Spleen (tissue), 7 donors: ENCODE measurements at regions not wholly inside any gene's neighbourhood (a gene's known extent, or its start where the extent isn't known, plus 50 kb on each side); places are given as distances from the start of the nearest gene placed in this dataset.

Experiments used
- POLR2A ChIP-seq, 3 donors: fragments of 450-650 bp; IDR thresholded peaks; one replicate each; pipeline ENCODE4 v1.5.1; 2017; ENCODE audit warnings: antibody characterized with exemption in 3 of 3, mild to moderate bottlenecking in 1 of 3
- POLR2AphosphoS5 ChIP-seq, 3 donors: sonication (generic); formaldehyde crosslinking; IDR thresholded peaks; one replicate each; pipeline ENCODE4 v1.5.1; 2017; ENCODE audit warnings: antibody characterized with exemption in 3 of 3
- TF ChIP-seq, protein P1 (sequence below), 11 experiments: fragments of 200-600 bp in 7 of 11; fragments of 450-650 bp in 4 of 11; sonication (generic) in 4 of 11; IDR thresholded peaks in 8 of 11; conservative IDR thresholded peaks in 3 of 11; 1 replicate in 7 of 11; 2 replicates in 4 of 11; pipeline versions ENCODE4 v1.4.0 to v1.8.0; 2016 to 2021; ENCODE audit warnings: antibody characterized with exemption in 11 of 11, inconsistent platforms in 4 of 11, mild to moderate bottlenecking in 1 of 11
- donor health status: DM: no; HTN: no; CAD: no; lungs with moderate emphysema.
- donor health status: DM: no; HTN: no; CAD: no.
- donor health status: DM: no; HTN: no; CAD: no.

DNA sequence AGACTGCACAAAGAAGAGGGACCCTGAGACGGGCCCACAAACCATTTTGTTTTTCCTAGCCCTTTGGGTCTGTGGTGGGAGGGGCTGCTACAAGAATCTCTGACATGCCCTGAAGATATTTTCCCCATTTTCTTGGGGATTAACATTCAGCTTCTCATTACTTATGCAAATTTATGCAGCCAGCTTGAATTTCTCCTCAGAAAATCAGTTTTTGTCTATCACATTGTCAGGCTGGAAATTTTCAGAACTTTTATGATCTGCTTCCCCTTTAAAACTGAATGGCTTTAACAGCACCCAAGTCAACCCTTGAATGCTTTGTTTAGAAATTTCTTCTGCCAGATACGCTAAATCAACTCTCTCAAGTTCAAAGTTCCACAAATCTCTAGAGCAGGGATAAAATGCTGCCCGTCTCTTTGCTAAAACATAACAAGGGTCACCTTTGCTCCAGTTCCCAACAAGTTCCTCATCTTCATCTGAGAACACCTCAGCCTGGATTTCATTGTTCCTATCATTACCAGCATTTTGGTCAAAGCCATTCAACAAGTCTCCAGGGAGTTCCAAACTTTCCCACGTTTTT is 560.0 kb upstream of the KCND2 start:
- TF ChIP-seq, protein P1, sequence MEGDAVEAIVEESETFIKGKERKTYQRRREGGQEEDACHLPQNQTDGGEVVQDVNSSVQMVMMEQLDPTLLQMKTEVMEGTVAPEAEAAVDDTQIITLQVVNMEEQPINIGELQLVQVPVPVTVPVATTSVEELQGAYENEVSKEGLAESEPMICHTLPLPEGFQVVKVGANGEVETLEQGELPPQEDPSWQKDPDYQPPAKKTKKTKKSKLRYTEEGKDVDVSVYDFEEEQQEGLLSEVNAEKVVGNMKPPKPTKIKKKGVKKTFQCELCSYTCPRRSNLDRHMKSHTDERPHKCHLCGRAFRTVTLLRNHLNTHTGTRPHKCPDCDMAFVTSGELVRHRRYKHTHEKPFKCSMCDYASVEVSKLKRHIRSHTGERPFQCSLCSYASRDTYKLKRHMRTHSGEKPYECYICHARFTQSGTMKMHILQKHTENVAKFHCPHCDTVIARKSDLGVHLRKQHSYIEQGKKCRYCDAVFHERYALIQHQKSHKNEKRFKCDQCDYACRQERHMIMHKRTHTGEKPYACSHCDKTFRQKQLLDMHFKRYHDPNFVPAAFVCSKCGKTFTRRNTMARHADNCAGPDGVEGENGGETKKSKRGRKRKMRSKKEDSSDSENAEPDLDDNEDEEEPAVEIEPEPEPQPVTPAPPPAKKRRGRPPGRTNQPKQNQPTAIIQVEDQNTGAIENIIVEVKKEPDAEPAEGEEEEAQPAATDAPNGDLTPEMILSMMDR (IDR thresholded peaks at IDR 0.05 in 8 of 11, conservative IDR thresholded peaks at IDR 0.05 in 3 of 11) = no peak
- TF ChIP-seq POLR2A (IDR thresholded peaks at IDR 0.05) = no peak
- no peak for TF ChIP-seq POLR2AphosphoS5 (IDR thresholded peaks at IDR 0.05)
